ENCODE measurements at regions not wholly inside any gene's neighbourhood (a gene's known extent, or its start where the extent isn't known, plus 50 kb on each side); places are given as distances from the start of the nearest gene placed in this dataset.

- no peaks in the 10 kb centered on the region for H3K36me3 ChIP-seq (ENCODE audit: control insufficient read depth, insufficient read depth, low read length)
- H3K36me3 Mint-ChIP-seq: no peaks in the 10 kb centered on the region
- no peaks in the 10 kb centered on the region for H3K4me1 ChIP-seq (ENCODE audit: control insufficient read depth, insufficient read depth, low read length)
- H3K27ac ChIP-seq (ENCODE audit: low read length): no peak overlapping the region
- no peaks in the 10 kb centered on the region for H3K27me3 ChIP-seq (ENCODE audit: control insufficient read depth, insufficient read depth, low read length)
- peak in 1 of 2 donors; percentile 65 for DNase-seq
- no peak overlapping the region for H3K4me3 ChIP-seq (ENCODE audit: low read length)
- no peaks in the 10 kb centered on the region for H3K4me1 Mint-ChIP-seq
- H3K4me3 Mint-ChIP-seq: no peak overlapping the region
- 56% methylated on average over 10 of the region's 11 CpGs for WGBS (ENCODE audit: insufficient coverage)
- peaks cover 0 to 3% of the 10 kb centered on the region in 2 donors for H3K9me3 Mint-ChIP-seq
- ATAC-seq: peak; percentile 57 to 74 (median 62)
- no peaks in the 10 kb centered on the region for H3K9me3 ChIP-seq (ENCODE audit: control insufficient read depth, insufficient read depth, low read length)
- TF ChIP-seq CTCF (IDR thresholded peaks at IDR 0.05): peak; percentile 64
- intact Hi-C loops (cut with micrococcal nuclease): no loop called here
- no peaks in the 10 kb centered on the region for H3K27me3 Mint-ChIP-seq (ENCODE audit: low read depth in 2 of 2)
- no peak overlapping the region for H3K27ac Mint-ChIP-seq
Observed at GRCh38 chr4:177047070-177047850, 254.5 kb upstream of the VEGFC start.

DNA sequence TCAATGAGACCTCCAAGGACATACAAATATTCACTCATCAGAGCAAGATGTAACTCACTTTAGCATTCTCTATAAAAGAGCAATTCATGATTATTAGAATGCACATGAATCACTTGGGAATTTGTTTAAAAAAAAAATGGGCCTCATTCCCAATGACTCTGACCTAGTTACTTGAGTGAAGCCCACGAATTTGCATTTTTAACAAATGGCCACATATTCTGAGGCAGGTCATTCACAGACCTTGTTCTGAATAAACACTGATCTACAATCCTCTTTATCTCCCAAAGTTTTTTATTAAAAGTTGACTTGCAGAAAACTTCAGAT lies 255.1 kb upstream of the VEGFC start:
- Mint-ChIP-seq H3K4me1 (no peaks in the 10 kb centered on the region), H3K27me3 (ENCODE audit: low read depth in 2 of 2) (no peaks in the 10 kb centered on the region), H3K9me3 (peaks cover 0 to 3% of the 10 kb centered on the region in 2 donors), H3K4me3 (no peak overlapping the region), H3K36me3 (no peaks in the 10 kb centered on the region), H3K27ac (no peak overlapping the region)
- DNase-seq: no peak
- no peak for ATAC-seq
- no peaks in the 10 kb centered on the region for H3K36me3 ChIP-seq (ENCODE audit: control insufficient read depth, insufficient read depth, low read length)
- no peaks in the 10 kb centered on the region for H3K4me1 ChIP-seq (ENCODE audit: control insufficient read depth, insufficient read depth, low read length)
- H3K27ac ChIP-seq (ENCODE audit: low read length): no peak overlapping the region
- TF ChIP-seq CTCF (IDR thresholded peaks at IDR 0.05): no peak
- H3K27me3 ChIP-seq (ENCODE audit: control insufficient read depth, insufficient read depth, low read length): no peaks in the 10 kb centered on the region
- H3K4me3 ChIP-seq (ENCODE audit: low read length): no peak overlapping the region
- H3K9me3 ChIP-seq (ENCODE audit: control insufficient read depth, insufficient read depth, low read length): no peaks in the 10 kb centered on the region
- intact Hi-C loops (cut with micrococcal nuclease): no loop called here
- 4% methylated on average over 1 of the region's 1 CpG for WGBS (ENCODE audit: insufficient coverage)

DNA sequence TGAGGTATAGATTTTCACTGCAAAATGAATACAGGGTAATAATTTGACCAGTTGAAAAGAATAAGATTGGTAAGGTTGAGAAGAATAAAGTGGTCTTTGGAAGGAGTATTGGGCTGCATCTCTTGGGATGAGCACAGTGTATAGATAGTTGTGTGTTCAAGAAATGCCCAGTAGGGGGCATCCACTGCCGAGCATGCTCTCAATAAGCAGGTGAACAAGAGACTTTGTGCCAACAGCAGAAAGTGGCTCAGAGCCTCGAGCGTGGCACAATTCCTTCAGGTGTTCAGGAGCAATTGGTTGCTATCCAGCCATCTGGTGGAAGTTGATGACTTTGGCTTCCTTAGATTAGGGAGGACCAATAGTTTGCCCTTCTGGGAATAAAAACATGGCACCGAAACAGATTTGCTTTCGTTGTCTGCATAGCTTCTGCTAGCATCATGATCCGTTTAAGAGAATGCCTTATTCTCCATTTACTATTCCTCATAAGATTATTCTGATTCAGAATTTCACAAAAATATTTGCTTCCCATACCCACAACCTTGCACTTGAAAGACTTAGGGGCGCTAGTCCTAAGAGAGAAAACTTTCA lies 258.1 kb upstream of the NEIL3 start:
- no peaks in the 10 kb centered on the region for H3K9me3 Mint-ChIP-seq
- H3K27ac ChIP-seq (ENCODE audit: low read length): no peak overlapping the region
- no peaks in the 10 kb centered on the region for H3K9me3 ChIP-seq (ENCODE audit: control insufficient read depth, insufficient read depth, low read length)
- peak in 1 of 3 donors; percentile 39 for ATAC-seq
- no peak overlapping the region for H3K27ac Mint-ChIP-seq
- no peaks in the 10 kb centered on the region for H3K4me1 ChIP-seq (ENCODE audit: control insufficient read depth, insufficient read depth, low read length)
- WGBS (ENCODE audit: insufficient coverage): 73% methylated on average over 7 of the region's 7 CpGs
- no peak for TF ChIP-seq CTCF (IDR thresholded peaks at IDR 0.05)
- H3K4me3 ChIP-seq (ENCODE audit: low read length): no peak overlapping the region
- no peaks in the 10 kb centered on the region for H3K27me3 ChIP-seq (ENCODE audit: control insufficient read depth, insufficient read depth, low read length)
- H3K36me3 ChIP-seq (ENCODE audit: control insufficient read depth, insufficient read depth, low read length): no peaks in the 10 kb centered on the region
- no peaks in the 10 kb centered on the region for H3K4me1 Mint-ChIP-seq
- no peak overlapping the region for H3K4me3 Mint-ChIP-seq
- no peaks in the 10 kb centered on the region for H3K36me3 Mint-ChIP-seq
- no peaks in the 10 kb centered on the region for H3K27me3 Mint-ChIP-seq (ENCODE audit: low read depth in 2 of 2)
- intact Hi-C loops (cut with micrococcal nuclease): no loop called here
- DNase-seq: peak in 1 of 2 donors; percentile 44

Measured in natural killer cell (primary cell).